ENCODE measurements at regions not wholly inside any gene's neighbourhood (a gene's known extent, or its start where the extent isn't known, plus 50 kb on each side); places are given as distances from the start of the nearest gene placed in this dataset.

- TF ChIP-seq COPS2 (conservative IDR thresholded peaks at IDR 0.05) (no peak), C11orf30 (IDR thresholded peaks at IDR 0.05; ENCODE audit: low read depth) (no peak), KDM1A (IDR thresholded peaks at IDR 0.05) (no peak), PREB (CRISPR knock-in tag; IDR thresholded peaks at IDR 0.05) (no peak), ZNF263 (CRISPR knock-in tag; IDR thresholded peaks at IDR 0.05; ENCODE audit: borderline replicate concordance) (no peak), RAD21 (CRISPR knock-in tag; conservative IDR thresholded peaks at IDR 0.05 in 1 of 2, IDR thresholded peaks at IDR 0.05 in 1 of 2) (no peak)
Observed at GRCh38 chr3:109994853-109995252, 657.5 kb upstream of the DPPA4 start.

Measured in K562 (cell line).